Osteoblast (primary cell): ENCODE measurements at regions not wholly inside any gene's neighbourhood (a gene's known extent, or its start where the extent isn't known, plus 50 kb on each side); places are given as distances from the start of the nearest gene placed in this dataset.

ENCODE experiments used
- DNase-seq: peaks from one replicate; pipeline ENCODE4 v3.0.0; 2011; ENCODE audit warnings: low spot score, mixed read lengths; ENCODE audit not compliant: insufficient read length; ENCODE audit errors: missing footprints
- H2AFZ ChIP-seq: 2 replicates; pipeline ENCODE4 v1.6.0; 2011; ENCODE audit warnings: mild to moderate bottlenecking, low read length
- H3K27ac ChIP-seq: 2 replicates; pipeline ENCODE4 v1.5.1; 2011; ENCODE audit warnings: mild to moderate bottlenecking, low read depth, low read length, moderate library complexity
- H3K27me3 ChIP-seq: 2 replicates; pipeline ENCODE4 v1.6.0; 2012; ENCODE audit warnings: mild to moderate bottlenecking, control low read depth, inconsistent platforms, low read length, moderate library complexity; ENCODE audit not compliant: insufficient read depth
- H3K36me3 ChIP-seq: 2 replicates; pipeline ENCODE4 v1.5.1; 2011; ENCODE audit warnings: mild to moderate bottlenecking, low read length, control low read depth, moderate library complexity; ENCODE audit not compliant: insufficient read depth
- H3K4me1 ChIP-seq: 2 replicates; pipeline ENCODE4 v1.5.1; 2011; ENCODE audit warnings: mild to moderate bottlenecking, low read length, control low read depth, moderate library complexity; ENCODE audit not compliant: insufficient read depth
- H3K4me2 ChIP-seq: 2 replicates; pipeline ENCODE4 v1.6.0; 2011; ENCODE audit warnings: mild to moderate bottlenecking, low read length; ENCODE audit not compliant: insufficient read depth
- H3K4me3 ChIP-seq: fragments of 200-600 bp; sonication (generic); 3 replicates; pipeline ENCODE4 v1.5.1; 2012; ENCODE audit warnings: mild to moderate bottlenecking, low read length, inconsistent platforms; ENCODE audit not compliant: insufficient read depth
- H3K79me2 ChIP-seq: 2 replicates; pipeline ENCODE4 v1.6.0; 2012; ENCODE audit warnings: mild to moderate bottlenecking, low read length, control low read depth, inconsistent platforms; ENCODE audit not compliant: insufficient read depth
- H3K9me3 ChIP-seq: 2 replicates; pipeline ENCODE4 v1.5.1; 2011; ENCODE audit warnings: low read depth, low read length, control low read depth
- H4K20me1 ChIP-seq: 2 replicates; pipeline ENCODE4 v1.6.0; 2012; ENCODE audit warnings: mild to moderate bottlenecking, low read length, control low read depth; ENCODE audit not compliant: insufficient read depth
- CTCF ChIP-seq: IDR thresholded peaks from 2 replicates; pipeline ENCODE4 v1.5.1; 2011; ENCODE audit warnings: mild to moderate bottlenecking, low read depth, low read length, moderate library complexity; ENCODE audit errors: extremely low read depth

GRCh38 chr2:15058721-15059157 lies 426.2 kb downstream of the LRATD1 start:
- H2AFZ ChIP-seq, result no peak overlapping the region
- no peak overlapping the region for H3K27ac ChIP-seq
- DNase-seq, result no peak
- no peaks in the 10 kb centered on the region for H3K4me1 ChIP-seq
- H4K20me1 ChIP-seq, result no peaks in the 10 kb centered on the region
- H3K27me3 ChIP-seq, result no peaks in the 10 kb centered on the region
- no peak overlapping the region for H3K4me3 ChIP-seq
- H3K79me2 ChIP-seq, result no peaks in the 10 kb centered on the region
- TF ChIP-seq CTCF, result no peak
- no peak overlapping the region for H3K4me2 ChIP-seq
- H3K9me3 ChIP-seq, result no peaks in the 10 kb centered on the region
- H3K36me3 ChIP-seq, result no peaks in the 10 kb centered on the region

- H3K36me3 ChIP-seq, result no peaks in the 10 kb centered on the region
- TF ChIP-seq CTCF, result no peak
- H4K20me1 ChIP-seq, result no peaks in the 10 kb centered on the region
- DNase-seq, result no peak
- no peak overlapping the region for H3K4me2 ChIP-seq
- H3K79me2 ChIP-seq, result no peaks in the 10 kb centered on the region
- H3K4me3 ChIP-seq, result no peak overlapping the region
- H3K9me3 ChIP-seq, result no peaks in the 10 kb centered on the region
- no peak overlapping the region for H2AFZ ChIP-seq
- H3K4me1 ChIP-seq, result no peaks in the 10 kb centered on the region
- no peak overlapping the region for H3K27ac ChIP-seq
- no peaks in the 10 kb centered on the region for H3K27me3 ChIP-seq
Observed at GRCh38 chr2:15059870-15060512, 427.5 kb downstream of the LRATD1 start.

GRCh38 chr2:15061268-15061667 lies 428.8 kb downstream of the LRATD1 start:
- Histone ChIP-seq H3K4me3 (no peak overlapping the region), H4K20me1 (no peaks in the 10 kb centered on the region)

GRCh38 chr2:15066138-15066537 lies 433.6 kb downstream of the LRATD1 start:
- TF ChIP-seq CTCF, result no peak
- no peaks in the 10 kb centered on the region for H3K9me3 ChIP-seq
- no peak overlapping the region for H3K4me2 ChIP-seq
- no peaks in the 10 kb centered on the region for H3K4me1 ChIP-seq
- no peak overlapping the region for H3K27ac ChIP-seq
- H3K4me3 ChIP-seq, result no peak overlapping the region
- no peaks in the 10 kb centered on the region for H3K36me3 ChIP-seq
- no peaks in the 10 kb centered on the region for H3K27me3 ChIP-seq
- H2AFZ ChIP-seq, result no peak overlapping the region
- no peaks in the 10 kb centered on the region for H3K79me2 ChIP-seq
- H4K20me1 ChIP-seq, result no peaks in the 10 kb centered on the region
- DNase-seq, result no peak

More at GRCh38 chr2:15061268-15061667, 428.8 kb downstream of the LRATD1 start:
- H2AFZ ChIP-seq, result no peak overlapping the region
- H3K4me2 ChIP-seq, result no peak overlapping the region
- H3K27ac ChIP-seq, result no peak overlapping the region
- no peaks in the 10 kb centered on the region for H3K4me1 ChIP-seq
- H3K9me3 ChIP-seq, result no peaks in the 10 kb centered on the region
- DNase-seq, result no peak
- no peaks in the 10 kb centered on the region for H3K79me2 ChIP-seq
- TF ChIP-seq CTCF, result no peak
- no peaks in the 10 kb centered on the region for H3K27me3 ChIP-seq
- no peaks in the 10 kb centered on the region for H3K36me3 ChIP-seq
